ENCODE measurements at regions not wholly inside any gene's neighbourhood (a gene's known extent, or its start where the extent isn't known, plus 50 kb on each side); places are given as distances from the start of the nearest gene placed in this dataset.

GRCh38 chr13:39982745-39983144, 327.3 kb downstream of the COG6 start:
- Mint-ChIP-seq H3K4me3 (no peak overlapping the region), H3K4me1 (peaks cover 4% of the 10 kb centered on the region), H3K36me3 (ENCODE audit: low read depth) (no peaks in the 10 kb centered on the region), H3K27ac (no peak overlapping the region), H3K9me3 (peaks cover 3% of the 10 kb centered on the region), H3K27me3 (ENCODE audit: low read depth) (no peaks in the 10 kb centered on the region)
- TF ChIP-seq CTCF (IDR thresholded peaks at IDR 0.05; ENCODE audit: unreplicated experiment in 3 of 3): no peak

- Mint-ChIP-seq H3K27me3 (ENCODE audit: low read depth) (no peaks in the 10 kb centered on the region), H3K4me3 (no peak overlapping the region), H3K4me1 (peaks cover 4% of the 10 kb centered on the region), H3K27ac (no peak overlapping the region), H3K36me3 (ENCODE audit: low read depth) (no peaks in the 10 kb centered on the region), H3K9me3 (peaks cover 12% of the 10 kb centered on the region)
- no peak for TF ChIP-seq CTCF (IDR thresholded peaks at IDR 0.05; ENCODE audit: unreplicated experiment in 3 of 3)
These were observed 329.6 kb downstream of the COG6 start for GRCh38 chr13:39985071-39985470.

- peaks cover 12% of the 10 kb centered on the region for H3K9me3 Mint-ChIP-seq
- no peak overlapping the region for H3K27ac Mint-ChIP-seq
- H3K4me3 Mint-ChIP-seq: no peak overlapping the region
- peaks cover 4% of the 10 kb centered on the region for H3K4me1 Mint-ChIP-seq
- TF ChIP-seq CTCF (IDR thresholded peaks at IDR 0.05; ENCODE audit: unreplicated experiment in 3 of 3): no peak
- no peaks in the 10 kb centered on the region for H3K27me3 Mint-ChIP-seq (ENCODE audit: low read depth)
- no peaks in the 10 kb centered on the region for H3K36me3 Mint-ChIP-seq (ENCODE audit: low read depth)
These were observed 332.9 kb downstream of the COG6 start for GRCh38 chr13:39988351-39988750.

GRCh38 chr13:39998166-39998565, 342.7 kb downstream of the COG6 start:
- no peaks in the 10 kb centered on the region for H3K4me1 Mint-ChIP-seq
- no peak for TF ChIP-seq CTCF (IDR thresholded peaks at IDR 0.05; ENCODE audit: unreplicated experiment in 3 of 3)
- peaks cover 9% of the 10 kb centered on the region for H3K27me3 Mint-ChIP-seq (ENCODE audit: low read depth)
- H3K36me3 Mint-ChIP-seq (ENCODE audit: low read depth): no peaks in the 10 kb centered on the region
- no peak overlapping the region for H3K4me3 Mint-ChIP-seq
- peaks cover 2% of the 10 kb centered on the region for H3K9me3 Mint-ChIP-seq
- H3K27ac Mint-ChIP-seq: no peak overlapping the region

- Mint-ChIP-seq H3K27ac (no peak overlapping the region), H3K36me3 (ENCODE audit: low read depth) (no peaks in the 10 kb centered on the region), H3K27me3 (ENCODE audit: low read depth) (peaks cover 5% of the 10 kb centered on the region), H3K4me1 (no peaks in the 10 kb centered on the region), H3K4me3 (no peak overlapping the region), H3K9me3 (peaks cover 9% of the 10 kb centered on the region)
- TF ChIP-seq CTCF (IDR thresholded peaks at IDR 0.05; ENCODE audit: unreplicated experiment in 3 of 3): no peak
These were observed 346.6 kb downstream of the COG6 start for GRCh38 chr13:40002016-40002415.

GRCh38 chr13:40013554-40013953, 358.1 kb downstream of the COG6 start:
- H3K27ac Mint-ChIP-seq: no peak overlapping the region
- TF ChIP-seq CTCF (IDR thresholded peaks at IDR 0.05; ENCODE audit: unreplicated experiment in 3 of 3): no peak
- peaks cover 9% of the 10 kb centered on the region for H3K9me3 Mint-ChIP-seq
- no peaks in the 10 kb centered on the region for H3K36me3 Mint-ChIP-seq (ENCODE audit: low read depth)
- H3K4me3 Mint-ChIP-seq: no peak overlapping the region
- no peaks in the 10 kb centered on the region for H3K4me1 Mint-ChIP-seq
- no peaks in the 10 kb centered on the region for H3K27me3 Mint-ChIP-seq (ENCODE audit: low read depth)
